ENCODE measurements at regions not wholly inside any gene's neighbourhood (a gene's known extent, or its start where the extent isn't known, plus 50 kb on each side); places are given as distances from the start of the nearest gene placed in this dataset.

- H3K4me3 ChIP-seq (ENCODE audit: low read depth, low read length, poor library complexity, severe bottlenecking): no peak overlapping the region
Measured at GRCh38 chr11:97641988-97642387, 1252.2 kb downstream of the JRKL start.

GRCh38 chr11:97645736-97646135 lies 1255.9 kb downstream of the JRKL start:
- H3K36me3 ChIP-seq (ENCODE audit: insufficient read depth, low read length): no peaks in the 10 kb centered on the region
- H3K27me3 ChIP-seq (ENCODE audit: insufficient read depth, low read length): no peaks in the 10 kb centered on the region
- TF ChIP-seq EZH2 (IDR thresholded peaks at IDR 0.05; ENCODE audit: borderline replicate concordance, low read length) (no peak), CTCF (IDR thresholded peaks at IDR 0.05; ENCODE audit: low read length) (no peak)
- no peaks in the 10 kb centered on the region for H3F3A ChIP-seq (ENCODE audit: insufficient read depth, low read length)
- no peaks in the 10 kb centered on the region for H3K4me1 ChIP-seq (ENCODE audit: insufficient read depth, low read length, severe bottlenecking)
- no peak overlapping the region for H2AFZ ChIP-seq (ENCODE audit: low read length)
- H3K9ac ChIP-seq (ENCODE audit: low read length): no peak overlapping the region
- no peak overlapping the region for H3K4me3 ChIP-seq (ENCODE audit: low read depth, low read length, poor library complexity, severe bottlenecking)
- H3K27ac ChIP-seq (ENCODE audit: low read depth, low read length, poor library complexity, severe bottlenecking): no peak overlapping the region
- H3K9me2 ChIP-seq (ENCODE audit: low read depth, low read length): no peaks in the 10 kb centered on the region
- no peak overlapping the region for H3K4me2 ChIP-seq (ENCODE audit: low read length)
- no peaks in the 10 kb centered on the region for H3K79me2 ChIP-seq (ENCODE audit: insufficient read depth, low read length)
- H3K9me3 ChIP-seq (ENCODE audit: low read length): no peaks in the 10 kb centered on the region
- H4K20me1 ChIP-seq (ENCODE audit: insufficient read depth, low read length): no peaks in the 10 kb centered on the region

More at GRCh38 chr11:97641988-97642387, 1252.2 kb downstream of the JRKL start:
- Histone ChIP-seq H3K9me3 (ENCODE audit: low read length) (no peaks in the 10 kb centered on the region), H3K27me3 (ENCODE audit: insufficient read depth, low read length) (no peaks in the 10 kb centered on the region), H3K4me2 (ENCODE audit: low read length) (no peak overlapping the region), H3K27ac (ENCODE audit: low read depth, low read length, poor library complexity, severe bottlenecking) (no peak overlapping the region), H4K20me1 (ENCODE audit: insufficient read depth, low read length) (no peaks in the 10 kb centered on the region), H3K4me1 (ENCODE audit: insufficient read depth, low read length, severe bottlenecking) (no peaks in the 10 kb centered on the region), H3K9ac (ENCODE audit: low read length) (no peak overlapping the region), H3K9me2 (ENCODE audit: low read depth, low read length) (no peaks in the 10 kb centered on the region), H3K36me3 (ENCODE audit: insufficient read depth, low read length) (no peaks in the 10 kb centered on the region), H2AFZ (ENCODE audit: low read length) (no peak overlapping the region), H3F3A (ENCODE audit: insufficient read depth, low read length) (no peaks in the 10 kb centered on the region), H3K79me2 (ENCODE audit: insufficient read depth, low read length) (no peaks in the 10 kb centered on the region)
- TF ChIP-seq EZH2 (IDR thresholded peaks at IDR 0.05; ENCODE audit: borderline replicate concordance, low read length) (no peak), CTCF (IDR thresholded peaks at IDR 0.05; ENCODE audit: low read length) (no peak)

GRCh38 chr11:97656356-97656755 lies 1266.5 kb downstream of the JRKL start:
- no peaks in the 10 kb centered on the region for H3K9me3 ChIP-seq (ENCODE audit: low read length)
- H3K36me3 ChIP-seq (ENCODE audit: insufficient read depth, low read length): no peaks in the 10 kb centered on the region
- no peak overlapping the region for H3K27ac ChIP-seq (ENCODE audit: low read depth, low read length, poor library complexity, severe bottlenecking)
- no peaks in the 10 kb centered on the region for H3K4me1 ChIP-seq (ENCODE audit: insufficient read depth, low read length, severe bottlenecking)
- H3K4me3 ChIP-seq (ENCODE audit: low read depth, low read length, poor library complexity, severe bottlenecking): no peak overlapping the region
- H4K20me1 ChIP-seq (ENCODE audit: insufficient read depth, low read length): no peaks in the 10 kb centered on the region
- no peak overlapping the region for H3K4me2 ChIP-seq (ENCODE audit: low read length)
- TF ChIP-seq CTCF (IDR thresholded peaks at IDR 0.05; ENCODE audit: low read length): no peak
- TF ChIP-seq EZH2 (IDR thresholded peaks at IDR 0.05; ENCODE audit: borderline replicate concordance, low read length): no peak
- H3F3A ChIP-seq (ENCODE audit: insufficient read depth, low read length): no peaks in the 10 kb centered on the region
- no peaks in the 10 kb centered on the region for H3K9me2 ChIP-seq (ENCODE audit: low read depth, low read length)
- no peaks in the 10 kb centered on the region for H3K27me3 ChIP-seq (ENCODE audit: insufficient read depth, low read length)
- H2AFZ ChIP-seq (ENCODE audit: low read length): no peak overlapping the region
- H3K9ac ChIP-seq (ENCODE audit: low read length): no peak overlapping the region
- no peaks in the 10 kb centered on the region for H3K79me2 ChIP-seq (ENCODE audit: insufficient read depth, low read length)
